LoVo (cell line): ENCODE measurements at regions not wholly inside any gene's neighbourhood (a gene's known extent, or its start where the extent isn't known, plus 50 kb on each side); places are given as distances from the start of the nearest gene placed in this dataset.
A peak's percentile ranks its signal among the peaks of the same experiment; 100 is the strongest.
"Not testable (repeated sequence)": the region's sequence is repeated elsewhere in the genome, so short reads cannot be mapped to it uniquely, and the experiment has no call there.

Experiments
- DNase-seq: peaks from one replicate; pipeline ENCODE4 v3.0.0-alpha.2; 2016; ENCODE audit warnings: low spot score

- no peak for DNase-seq
These were observed 165.7 kb upstream of the TSC22D2 start for GRCh38 chr3:150242220-150242936.

- no peak for DNase-seq
These were observed 167.2 kb upstream of the TSC22D2 start for GRCh38 chr3:150240891-150241290.

- no peak for DNase-seq
These were observed 168.3 kb upstream of the TSC22D2 start for GRCh38 chr3:150239766-150240165.

GRCh38 chr3:150238995-150239619 is 169.0 kb upstream of the TSC22D2 start:
- DNase-seq: peak; percentile 59

- DNase-seq: peak; percentile 17
These were observed 169.9 kb upstream of the TSC22D2 start for GRCh38 chr3:150238048-150238802.

- peak; percentile 52 for DNase-seq
These were observed 170.6 kb upstream of the TSC22D2 start for GRCh38 chr3:150237490-150237889.

GRCh38 chr3:150236316-150237082 is 171.6 kb upstream of the TSC22D2 start:
- DNase-seq: no peak

GRCh38 chr3:150235799-150236198 is 172.3 kb upstream of the TSC22D2 start:
- no peak for DNase-seq

GRCh38 chr3:150232992-150233451 is 175.1 kb upstream of the TSC22D2 start:
- DNase-seq: no peak

- no peak for DNase-seq
These were observed 178.1 kb upstream of the TSC22D2 start for GRCh38 chr3:150230037-150230436.

GRCh38 chr3:150228626-150229025 is 179.5 kb upstream of the TSC22D2 start:
- not testable (repeated sequence) for DNase-seq

GRCh38 chr3:150227839-150228238 is 180.3 kb upstream of the TSC22D2 start:
- no peak for DNase-seq

GRCh38 chr3:150225986-150226385 is 182.1 kb upstream of the TSC22D2 start:
- no peak for DNase-seq

- no peak for DNase-seq
These were observed 184.5 kb upstream of the TSC22D2 start for GRCh38 chr3:150223558-150223957.

GRCh38 chr3:150222691-150223489 is 185.2 kb upstream of the TSC22D2 start:
- DNase-seq: no peak

- DNase-seq: no peak
These were observed 186.1 kb upstream of the TSC22D2 start for GRCh38 chr3:150221904-150222523.

- no peak for DNase-seq
These were observed 187.3 kb upstream of the TSC22D2 start for GRCh38 chr3:150220799-150221198.

- no peak for DNase-seq
These were observed 188.1 kb upstream of the TSC22D2 start for GRCh38 chr3:150220041-150220440.

- no peak for DNase-seq
These were observed 189.3 kb upstream of the TSC22D2 start for GRCh38 chr3:150218841-150219240.

GRCh38 chr3:150218236-150218635 is 189.9 kb upstream of the TSC22D2 start:
- DNase-seq: no peak

GRCh38 chr3:150217691-150218090 is 190.4 kb upstream of the TSC22D2 start:
- no peak for DNase-seq
